GM18498 (cell line): ENCODE measurements at regions not wholly inside any gene's neighbourhood (a gene's known extent, or its start where the extent isn't known, plus 50 kb on each side); places are given as distances from the start of the nearest gene placed in this dataset.
"Not testable (repeated sequence)": the region's sequence is repeated elsewhere in the genome, so short reads cannot be mapped to it uniquely, and the experiment has no call there.

Experiments
- ATAC-seq: cut with Tn5 transposase; IDR thresholded peaks from one replicate; pipeline ENCODE4 v1.9.1; 2021; ENCODE audit warnings: mild to moderate bottlenecking, moderate library complexity; ENCODE audit not compliant: unreplicated experiment

DNA sequence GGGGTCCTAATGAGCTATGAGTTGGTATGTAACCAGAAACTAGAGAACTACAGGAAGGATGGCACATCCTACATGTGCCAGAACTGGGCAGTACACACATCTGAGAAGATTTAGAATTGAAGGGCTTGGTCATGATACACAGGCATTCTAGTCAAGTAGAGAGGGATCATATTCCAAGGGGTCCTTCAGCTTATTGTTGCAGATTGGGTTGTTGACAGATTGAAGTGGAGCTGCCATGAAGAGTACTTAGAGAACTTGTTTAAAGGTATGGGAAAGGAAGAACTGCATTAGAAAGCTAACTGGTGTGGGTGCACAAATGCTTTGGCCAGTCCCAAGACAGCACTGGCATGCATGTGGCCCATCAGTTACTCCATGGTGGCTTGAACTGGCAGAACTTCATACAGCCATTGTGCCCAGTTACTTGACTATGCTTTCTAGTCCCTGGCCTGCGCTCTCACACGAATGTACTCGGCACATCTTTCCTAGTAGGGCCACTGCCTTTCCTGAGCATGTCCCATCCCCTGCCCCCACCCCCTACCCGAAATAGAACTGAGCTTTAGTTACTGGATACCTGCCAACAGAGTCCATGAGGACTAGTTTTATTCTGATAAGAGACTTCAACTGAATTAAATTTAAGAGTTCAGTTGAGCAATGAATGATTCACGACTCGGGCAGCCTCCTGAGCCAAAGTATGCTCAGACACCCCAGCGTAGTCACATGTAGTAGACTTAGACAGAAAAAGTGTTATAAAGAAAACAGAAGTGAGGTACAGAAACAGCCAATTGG, 64.0 kb downstream of the CCNG2 start:
- no peak for ATAC-seq

DNA sequence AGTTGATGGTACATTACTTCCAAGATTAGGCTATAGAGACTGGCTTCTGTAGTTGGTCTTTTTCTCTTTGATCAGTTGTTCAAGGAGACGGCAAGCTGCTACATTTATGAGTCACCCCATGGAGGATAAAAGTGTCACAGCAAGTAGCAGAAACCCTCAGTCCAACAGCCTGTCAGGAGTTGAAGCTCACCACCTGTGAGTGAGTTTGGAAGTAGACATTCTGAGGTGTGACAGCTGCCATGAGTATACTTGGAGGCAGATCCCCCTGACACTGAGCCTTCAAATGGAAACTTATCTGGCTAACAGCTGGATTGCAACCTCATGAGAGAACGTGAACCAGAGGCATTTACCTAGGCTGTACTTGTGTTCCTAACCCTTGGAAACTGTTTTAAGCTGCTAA, 68.0 kb downstream of the CCNG2 start:
- ATAC-seq = no peak

- ATAC-seq = no peak
These were observed 70.1 kb downstream of the CCNG2 start for GRCh38 chr4:77226939-77227705.

- ATAC-seq = no peak
These were observed 72.4 kb downstream of the CCNG2 start for GRCh38 chr4:77229433-77229832.

DNA sequence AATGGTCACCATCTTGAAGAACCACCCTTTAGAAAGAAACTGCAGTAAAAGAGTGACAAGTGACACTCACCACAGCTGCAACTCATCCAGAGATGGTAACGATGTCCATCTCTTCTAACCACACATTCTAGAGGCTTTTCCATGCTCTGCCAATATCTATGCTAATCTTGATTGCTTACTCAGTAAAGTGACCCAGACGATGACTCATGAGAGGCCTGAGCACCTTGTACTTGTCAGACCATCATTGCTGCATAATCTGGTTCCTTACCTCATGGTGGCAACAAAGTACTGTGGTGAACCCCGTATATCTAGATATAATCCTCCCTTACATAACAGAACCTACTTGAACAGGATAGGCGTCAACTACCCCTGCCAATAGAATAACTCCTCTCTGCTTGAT, 75.6 kb downstream of the CCNG2 start:
- ATAC-seq = no peak

- ATAC-seq = peak; percentile 77
These were observed 78.4 kb downstream of the CCNG2 start for GRCh38 chr4:77235289-77235854.

DNA sequence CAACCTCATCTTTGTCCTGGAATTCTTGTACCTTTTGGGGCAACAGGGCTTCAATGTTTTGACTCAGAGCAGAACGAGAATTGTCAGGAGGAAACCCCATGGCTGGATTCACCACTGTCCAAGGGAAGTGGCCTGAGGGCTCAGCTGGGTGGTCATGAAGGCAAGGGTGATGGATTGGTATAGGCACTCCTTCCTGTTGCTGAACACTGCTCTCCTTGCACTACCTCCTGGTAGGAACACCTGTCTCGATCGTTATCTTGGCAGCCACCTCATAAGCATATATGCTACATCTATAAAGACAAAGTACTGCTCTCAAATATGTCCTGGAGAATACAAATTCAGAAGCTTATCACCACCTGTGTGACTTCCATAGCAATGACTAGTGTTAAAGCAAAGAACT, 79.8 kb downstream of the CCNG2 start:
- no peak for ATAC-seq

- peak; percentile 89 for ATAC-seq
These were observed 83.6 kb downstream of the CCNG2 start for GRCh38 chr4:77240469-77241066.

DNA sequence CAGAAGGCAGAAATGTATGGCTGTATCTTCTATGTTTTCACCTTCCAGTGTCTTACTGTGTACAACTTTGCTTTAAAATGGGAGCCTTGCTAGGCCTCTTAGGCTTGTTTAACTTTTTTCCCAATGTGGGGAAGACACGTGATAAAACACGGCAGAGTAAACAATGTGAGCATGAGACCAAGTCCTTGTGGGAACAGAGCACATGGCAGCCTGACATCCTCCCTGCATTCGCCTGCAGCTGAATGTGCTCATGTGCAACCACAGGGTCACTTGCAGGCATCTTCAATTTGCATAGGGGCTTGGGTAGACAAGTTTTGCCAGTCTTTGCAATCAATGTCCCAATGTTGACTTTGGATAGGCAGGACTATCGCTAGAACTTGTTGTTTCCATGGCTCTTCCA, 91.8 kb downstream of the CCNG2 start:
- ATAC-seq = no peak

- ATAC-seq = no peak
These were observed 94.7 kb downstream of the CCNG2 start for GRCh38 chr4:77251751-77252150.

DNA sequence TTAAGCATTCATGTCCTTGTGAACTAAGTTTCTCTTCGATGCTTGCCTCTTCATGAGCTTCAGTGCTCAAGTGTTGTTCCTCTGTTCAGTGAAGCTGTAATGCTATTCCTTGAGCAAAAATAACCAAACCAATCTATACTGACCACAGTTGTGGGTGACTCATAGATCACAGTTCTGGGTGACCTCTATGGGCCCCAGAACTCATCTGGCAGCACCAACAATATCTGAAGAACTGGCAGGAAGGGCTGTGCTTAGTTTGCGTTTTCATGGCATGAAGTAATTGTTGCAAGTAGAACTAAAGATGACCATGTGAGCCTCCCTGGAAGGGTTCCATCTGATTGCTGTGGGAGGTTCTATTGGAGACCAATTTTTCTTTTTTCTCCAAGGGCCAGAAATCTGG, 106.2 kb downstream of the CCNG2 start:
- no peak for ATAC-seq

DNA sequence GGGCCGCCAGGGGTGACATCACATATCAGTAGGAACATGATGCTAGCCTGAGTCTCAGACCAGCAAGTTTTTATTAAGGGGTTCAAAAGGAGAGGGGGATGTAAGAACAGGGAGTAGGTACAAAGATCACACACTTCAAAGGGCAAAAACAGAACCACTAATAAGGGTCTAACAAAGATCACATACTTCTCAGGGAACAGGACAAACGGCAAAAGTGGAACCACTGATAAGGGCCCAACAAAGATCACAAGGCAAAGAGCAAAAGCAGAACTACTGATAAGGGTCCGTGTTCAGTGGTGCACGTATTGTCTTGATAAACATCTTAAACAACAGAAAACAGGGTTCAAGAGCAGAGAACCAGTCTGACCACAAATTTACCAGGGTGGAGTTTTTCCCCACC, 107.0 kb downstream of the CCNG2 start:
- ATAC-seq = not testable (repeated sequence)

GRCh38 chr4:77264826-77265225, 107.8 kb downstream of the CCNG2 start:
- no peak for ATAC-seq

DNA sequence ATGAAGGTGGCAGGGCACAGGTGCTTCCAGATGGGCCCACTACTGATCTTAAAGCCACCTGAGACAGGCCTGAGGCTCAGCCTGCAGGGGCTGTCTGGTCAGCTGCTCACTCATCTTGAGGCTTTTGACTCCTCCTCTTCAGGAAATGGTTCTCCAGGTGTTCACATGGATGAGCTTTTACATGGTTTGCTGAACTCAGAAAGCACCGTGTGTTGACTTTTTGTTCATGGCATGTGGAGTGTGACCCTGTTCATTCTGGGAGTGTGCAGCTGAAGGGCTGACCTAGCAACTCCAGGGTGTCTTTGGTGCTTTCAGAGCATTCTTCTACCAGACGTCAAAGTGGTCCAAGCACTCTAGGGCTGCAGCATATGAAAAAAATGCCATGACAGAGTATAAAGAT, 111.1 kb downstream of the CCNG2 start:
- ATAC-seq = no peak

- ATAC-seq = no peak
These were observed 112.5 kb downstream of the CCNG2 start for GRCh38 chr4:77269505-77269904.

DNA sequence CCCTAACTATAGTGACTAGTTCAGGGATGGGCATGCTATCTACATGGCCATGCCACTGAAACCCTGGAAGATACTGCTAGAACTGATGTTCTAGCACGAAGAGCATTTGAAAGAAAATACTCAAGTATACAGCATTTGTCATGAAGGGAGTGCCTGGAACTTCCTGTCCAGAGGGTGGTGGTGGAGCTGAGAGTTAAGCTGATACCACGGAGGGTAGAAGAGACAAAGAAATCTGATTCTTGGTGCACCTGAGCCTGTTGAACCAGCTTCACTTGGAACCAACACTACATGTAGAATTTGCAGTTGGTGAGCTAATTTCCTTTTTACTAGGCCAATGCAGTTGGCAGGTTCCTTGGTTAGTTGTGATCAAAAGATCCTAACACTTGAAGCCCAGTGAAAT, 116.4 kb downstream of the CCNG2 start:
- ATAC-seq = no peak

DNA sequence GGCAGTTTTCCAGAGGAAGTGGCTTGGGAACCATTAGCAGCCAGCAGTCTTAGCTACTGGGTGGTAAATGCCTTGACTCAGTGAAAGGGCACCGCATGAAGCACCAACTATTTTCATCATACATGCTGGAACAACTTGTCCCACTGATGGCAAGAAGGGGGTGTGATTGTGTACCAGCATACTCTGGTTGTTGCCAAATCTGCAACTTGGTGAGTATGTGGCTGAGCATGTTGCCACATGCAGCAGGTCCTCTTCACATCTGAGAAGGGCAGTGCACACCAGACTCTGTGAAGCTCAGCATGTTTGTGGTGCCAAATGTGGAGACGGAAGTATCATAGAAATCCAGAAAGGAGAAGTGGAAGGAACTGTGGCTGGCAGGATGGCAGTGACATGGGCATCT, 122.1 kb downstream of the CCNG2 start:
- not testable (repeated sequence) for ATAC-seq

GRCh38 chr4:77282305-77282704, 125.3 kb downstream of the CCNG2 start:
- no peak for ATAC-seq

GRCh38 chr4:77284036-77284435, 127.0 kb downstream of the CCNG2 start:
- ATAC-seq = no peak

- no peak for ATAC-seq
These were observed 129.9 kb downstream of the CCNG2 start for GRCh38 chr4:77286906-77287305.

- ATAC-seq = no peak
These were observed 136.4 kb downstream of the CCNG2 start for GRCh38 chr4:77293426-77293825.

DNA sequence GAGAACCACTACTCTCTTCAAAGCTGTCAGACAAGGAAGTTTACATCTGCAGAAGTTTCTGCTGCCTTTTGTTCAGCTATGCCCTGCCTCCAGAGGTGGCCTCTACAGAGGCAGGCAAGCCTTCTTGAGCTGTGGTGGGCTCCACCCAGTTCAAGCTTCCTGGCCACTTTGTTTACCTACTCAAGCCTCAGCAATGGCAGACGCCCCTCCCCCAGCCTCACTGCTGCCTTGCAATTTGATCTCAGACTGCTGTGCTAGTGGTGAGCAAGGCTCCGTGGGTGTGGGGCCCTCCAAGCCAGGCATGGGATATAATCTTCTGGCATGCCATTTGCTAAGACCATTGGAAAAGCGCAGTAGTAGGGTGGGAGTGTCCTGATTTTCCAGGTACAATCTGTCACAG, 144.0 kb downstream of the CCNG2 start:
- ATAC-seq = not testable (repeated sequence)
